ENCODE measurements at regions not wholly inside any gene's neighbourhood (a gene's known extent, or its start where the extent isn't known, plus 50 kb on each side); places are given as distances from the start of the nearest gene placed in this dataset.
"Not testable (repeated sequence)": the region's sequence is repeated elsewhere in the genome, so short reads cannot be mapped to it uniquely, and the experiment has no call there.

DNA sequence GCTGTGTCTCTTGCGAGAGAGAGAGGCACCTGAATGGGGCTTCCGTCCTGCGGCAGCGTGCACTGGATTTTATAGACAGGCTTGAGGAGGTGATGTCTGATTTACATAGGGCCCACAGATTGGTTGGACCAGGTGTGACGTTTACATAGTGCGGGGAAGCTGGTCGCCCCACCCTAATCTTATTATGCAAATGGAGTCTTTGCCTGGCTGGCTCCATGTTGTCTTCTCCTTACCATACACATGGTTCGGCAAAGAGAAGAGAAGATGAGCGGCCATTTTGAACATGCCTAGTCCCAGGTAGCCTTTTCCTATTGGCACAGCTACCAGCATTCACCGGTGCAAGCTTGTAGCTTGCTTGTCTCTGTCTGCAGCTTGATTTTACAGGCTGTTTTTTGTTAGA is 238.5 kb upstream of the GALNT17 start:
- no peak overlapping the region for H3K27ac Mint-ChIP-seq (ENCODE audit: unreplicated experiment)
- no peak for DNase-seq (ENCODE audit: low read depth, low spot score)

DNA sequence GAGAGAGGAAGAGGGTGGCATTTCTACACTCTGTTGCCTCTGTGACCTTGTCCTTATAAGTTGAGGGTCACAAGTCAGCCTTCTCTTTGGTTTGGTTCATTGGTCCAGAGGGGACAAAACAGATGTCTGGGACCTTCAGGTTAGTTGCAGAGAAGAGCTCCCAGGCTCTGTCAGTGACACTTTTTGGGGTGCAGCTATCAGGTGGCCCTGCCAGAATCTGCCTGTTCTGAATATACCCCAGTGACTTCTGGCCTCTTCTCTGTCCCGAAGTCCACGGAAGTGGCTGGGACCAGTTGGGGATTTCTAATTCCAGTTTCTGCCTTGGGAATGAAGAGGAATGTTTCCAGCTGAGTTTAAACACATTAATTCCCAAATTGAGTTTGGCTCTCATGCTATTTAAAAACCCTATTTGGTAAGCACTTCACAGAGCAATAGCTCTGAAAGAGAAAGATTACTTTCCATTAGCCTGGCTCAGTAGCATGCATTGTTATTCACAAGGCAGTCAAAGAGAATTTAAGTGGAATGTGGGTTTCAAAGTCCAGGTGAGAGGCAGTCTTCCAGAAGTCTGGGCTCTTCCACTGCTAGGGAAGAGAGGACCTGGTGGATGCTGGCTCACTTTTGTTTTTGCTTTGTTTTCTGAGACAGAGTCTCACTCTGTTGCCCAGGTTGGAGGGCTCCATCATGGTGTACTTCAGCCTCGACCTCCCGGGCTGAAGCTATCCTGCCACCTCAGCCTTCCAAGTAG is 237.8 kb upstream of the GALNT17 start:
- peaks cover 4% of the 10 kb centered on the region for H3K36me3 Mint-ChIP-seq (ENCODE audit: low read depth)
- H3K27me3 Mint-ChIP-seq (ENCODE audit: low read depth) = peaks cover 7% of the 10 kb centered on the region
- no peak for DNase-seq (ENCODE audit: low read depth, low spot score)
- TF ChIP-seq CTCF (conservative IDR thresholded peaks at IDR 0.05) = no peak
- H3K27ac Mint-ChIP-seq (ENCODE audit: unreplicated experiment) = no peak overlapping the region
- H3K4me1 Mint-ChIP-seq = peaks cover 14% of the 10 kb centered on the region
- H3K4me3 Mint-ChIP-seq = no peak overlapping the region
- peaks cover 11% of the 10 kb centered on the region for H3K9me3 Mint-ChIP-seq

More for the DNA sequence above, 238.5 kb upstream of the GALNT17 start:
- TF ChIP-seq CTCF (conservative IDR thresholded peaks at IDR 0.05) = no peak
- no peak overlapping the region for H3K4me3 Mint-ChIP-seq
- peaks cover 11% of the 10 kb centered on the region for H3K9me3 Mint-ChIP-seq
- peaks cover 13% of the 10 kb centered on the region for H3K27me3 Mint-ChIP-seq (ENCODE audit: low read depth)
- peaks cover 4% of the 10 kb centered on the region for H3K36me3 Mint-ChIP-seq (ENCODE audit: low read depth)
- peaks cover 14% of the 10 kb centered on the region for H3K4me1 Mint-ChIP-seq

- peaks cover 14% of the 10 kb centered on the region for H3K4me1 Mint-ChIP-seq
- H3K36me3 Mint-ChIP-seq (ENCODE audit: low read depth) = no peaks in the 10 kb centered on the region
- DNase-seq (ENCODE audit: low read depth, low spot score) = no peak
- H3K4me3 Mint-ChIP-seq = no peak overlapping the region
- no peak for TF ChIP-seq CTCF (conservative IDR thresholded peaks at IDR 0.05)
- H3K27me3 Mint-ChIP-seq (ENCODE audit: low read depth) = peaks cover 2% of the 10 kb centered on the region
- peaks cover 6% of the 10 kb centered on the region for H3K9me3 Mint-ChIP-seq
- no peak overlapping the region for H3K27ac Mint-ChIP-seq (ENCODE audit: unreplicated experiment)
These were observed 237.1 kb upstream of the GALNT17 start for GRCh38 chr7:70894799-70895198.

DNA sequence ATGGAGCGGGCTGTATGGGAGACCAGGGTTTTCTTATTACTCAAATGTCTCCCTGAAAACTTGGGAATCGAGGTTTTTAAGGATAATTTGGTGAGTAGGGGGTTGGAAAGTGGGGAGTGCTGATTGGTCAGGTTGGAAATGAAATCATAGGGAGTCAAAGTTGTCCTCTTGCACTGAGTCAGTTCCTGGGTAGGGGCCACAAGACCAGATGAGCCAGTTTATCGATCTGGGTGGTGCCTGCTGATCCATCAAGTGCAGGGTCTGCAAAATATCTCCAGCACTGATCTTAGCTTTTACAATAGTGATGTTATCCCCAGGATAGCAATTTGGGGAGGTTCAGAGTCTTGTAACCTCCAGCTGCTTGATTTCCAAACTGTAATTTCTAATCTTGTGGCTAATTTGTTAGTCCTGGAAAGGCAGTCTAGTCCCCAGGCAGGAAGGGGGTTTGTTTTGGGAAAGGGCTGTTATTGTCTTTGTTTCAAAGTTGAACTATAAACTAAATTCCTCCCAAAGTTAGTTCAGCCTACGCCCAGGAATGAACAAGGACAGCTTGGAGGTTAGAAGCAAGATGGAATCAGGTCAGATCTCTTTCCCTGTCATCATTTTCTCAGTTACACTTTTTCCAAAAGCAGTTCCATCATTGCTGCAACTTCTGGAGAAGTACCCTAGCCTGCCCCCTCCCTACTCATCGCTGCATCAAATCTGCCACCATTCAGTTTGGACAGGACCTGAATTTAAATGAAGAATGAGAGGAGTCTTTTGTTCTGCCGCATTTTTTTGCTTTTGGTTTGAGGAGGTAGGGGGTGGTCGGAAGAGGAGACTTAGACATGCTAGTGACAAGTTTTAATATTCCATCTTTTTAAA is 236.4 kb upstream of the GALNT17 start:
- DNase-seq (ENCODE audit: low read depth, low spot score); H3K36me3 Mint-ChIP-seq (ENCODE audit: low read depth); H3K27ac Mint-ChIP-seq (ENCODE audit: unreplicated experiment); H3K9me3 Mint-ChIP-seq; H3K27me3 Mint-ChIP-seq (ENCODE audit: low read depth); H3K4me3 Mint-ChIP-seq: not testable (repeated sequence)
- H3K4me1 Mint-ChIP-seq = peaks cover 14% of the 10 kb centered on the region

GRCh38 chr7:70907259-70908247 is 224.4 kb upstream of the GALNT17 start:
- H3K27ac Mint-ChIP-seq (ENCODE audit: unreplicated experiment) = no peak overlapping the region
- TF ChIP-seq CTCF (conservative IDR thresholded peaks at IDR 0.05) = no peak
- no peaks in the 10 kb centered on the region for H3K27me3 Mint-ChIP-seq (ENCODE audit: low read depth)
- peaks cover 9% of the 10 kb centered on the region for H3K4me1 Mint-ChIP-seq
- DNase-seq (ENCODE audit: low read depth, low spot score) = no peak
- H3K4me3 Mint-ChIP-seq = no peak overlapping the region
- peaks cover 9% of the 10 kb centered on the region for H3K9me3 Mint-ChIP-seq
- peaks cover 8% of the 10 kb centered on the region for H3K36me3 Mint-ChIP-seq (ENCODE audit: low read depth)

Measured in neural crest cell (in vitro differentiated cells).